GM12864 (cell line): ENCODE measurements at regions not wholly inside any gene's neighbourhood (a gene's known extent, or its start where the extent isn't known, plus 50 kb on each side); places are given as distances from the start of the nearest gene placed in this dataset.

Experiments used
- DNase-seq: peaks from one replicate; pipeline ENCODE4 v3.0.0-alpha.2; 2011; ENCODE audit warnings: low read depth
- H3K4me3 ChIP-seq: 2 replicates; pipeline ENCODE4 v1.5.1; 2011; ENCODE audit warnings: mild to moderate bottlenecking, low read depth, low read length, control low read depth
- CTCF ChIP-seq: IDR thresholded peaks from 2 replicates; pipeline ENCODE4 v1.5.1; 2011; ENCODE audit warnings: low read depth, mild to moderate bottlenecking, moderate library complexity, low read length, control low read depth, inconsistent platforms; ENCODE audit errors: missing control alignments

- DNase-seq = no peak
- TF ChIP-seq CTCF = no peak
- no peak overlapping the region for H3K4me3 ChIP-seq
Observed at GRCh38 chr18:8499810-8500675, 109.2 kb upstream of the RAB12 start.

- no peak for DNase-seq
- no peak for TF ChIP-seq CTCF
- H3K4me3 ChIP-seq = no peak overlapping the region
Observed at GRCh38 chr18:8501044-8501443, 108.2 kb upstream of the RAB12 start.

- no peak for TF ChIP-seq CTCF
- no peak for DNase-seq
- no peak overlapping the region for H3K4me3 ChIP-seq
Observed at GRCh38 chr18:8503248-8503647, 106.0 kb upstream of the RAB12 start.

- no peak for DNase-seq
- H3K4me3 ChIP-seq = no peak overlapping the region
- TF ChIP-seq CTCF = no peak
Observed at GRCh38 chr18:8504424-8504823, 104.8 kb upstream of the RAB12 start.

GRCh38 chr18:8504880-8505435 is 104.3 kb upstream of the RAB12 start:
- DNase-seq = no peak
- no peak for TF ChIP-seq CTCF
- H3K4me3 ChIP-seq = no peak overlapping the region

- H3K4me3 ChIP-seq = no peak overlapping the region
- TF ChIP-seq CTCF = no peak
- no peak for DNase-seq
Observed at GRCh38 chr18:8506251-8507049, 102.8 kb upstream of the RAB12 start.
